Activated CD4-positive, alpha-beta memory T cell treated with anti-CD3 and anti-CD28 coated beads for 36 hours (primary cell): ENCODE measurements at regions not wholly inside any gene's neighbourhood (a gene's known extent, or its start where the extent isn't known, plus 50 kb on each side); places are given as distances from the start of the nearest gene placed in this dataset.
"Not testable (repeated sequence)": the region's sequence is repeated elsewhere in the genome, so short reads cannot be mapped to it uniquely, and the experiment has no call there.

Experiments used
- CTCF ChIA-PET: fragments of 350-600 bp; sonication (Branson Sonifier 250); formaldehyde crosslinking; loops from one replicate; lab custom pipeline; 2021; ENCODE audit warnings: antibody characterized with exemption, inconsistent platforms; lab: Charles Lee
- POLR2A ChIA-PET: fragments of 350-600 bp; sonication (Branson Sonifier 250); formaldehyde crosslinking; loops from one replicate; lab custom pipeline; 2021; ENCODE audit warnings: antibody characterized with exemption; lab: Charles Lee
- DNase-seq: peaks from one replicate; pipeline ENCODE4 v3.0.0-alpha.2; 2020
- H3K27ac Mint-ChIP-seq: one replicate; pipeline ENCODE4 v1.8.0; 2021; ENCODE audit warnings: mixed read lengths
- H3K27me3 Mint-ChIP-seq: one replicate; pipeline ENCODE4 v1.8.0; 2021; ENCODE audit warnings: mixed read lengths
- H3K36me3 Mint-ChIP-seq: one replicate; pipeline ENCODE4 v1.8.0; 2021; ENCODE audit warnings: mixed read lengths
- H3K4me1 Mint-ChIP-seq: one replicate; pipeline ENCODE4 v1.8.0; 2021; ENCODE audit warnings: low read depth, mixed read lengths
- H3K4me3 Mint-ChIP-seq: one replicate; pipeline ENCODE4 v1.8.0; 2021; ENCODE audit warnings: mild to moderate bottlenecking, mixed read lengths
- H3K9me3 Mint-ChIP-seq: one replicate; pipeline ENCODE4 v1.8.0; 2021; ENCODE audit warnings: mixed read lengths
- intact Hi-C: fragments of 100-400 bp; cut with micrococcal nuclease; formaldehyde crosslinking; loops from one replicate; pipeline ENCODE4 v1.15.1; 2023

- Mint-ChIP-seq H3K4me3 (no peak overlapping the region), H3K27me3 (no peaks in the 10 kb centered on the region)
- POLR2A ChIA-PET, result no interaction called here
These were observed 278.5 kb upstream of the UGT8 start for GRCh38 chr4:114320126-114320525.

DNA sequence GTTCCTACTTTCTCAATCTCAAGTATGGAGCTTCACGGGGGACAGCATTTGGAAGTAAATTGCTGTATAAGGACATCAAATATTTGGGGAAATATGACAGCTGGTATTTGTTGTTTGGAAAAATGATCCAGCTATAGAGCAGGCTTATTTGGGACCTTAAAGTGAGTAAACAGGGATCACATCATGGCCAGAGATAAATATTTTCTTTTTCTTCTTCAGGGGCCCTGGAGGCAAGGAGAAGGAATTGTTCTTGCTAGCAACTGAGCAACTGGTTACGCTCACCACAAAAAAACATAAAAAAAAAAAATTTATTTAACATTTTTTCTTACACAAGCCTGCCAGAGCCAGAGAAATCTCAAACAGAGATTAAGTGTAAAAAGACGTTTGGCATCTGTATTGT, 277.2 kb upstream of the UGT8 start:
- intact Hi-C loops, result no loop called here
- Mint-ChIP-seq H3K27me3 (no peaks in the 10 kb centered on the region), H3K4me3 (no peak overlapping the region), H3K36me3 (no peaks in the 10 kb centered on the region), H3K9me3 (no peaks in the 10 kb centered on the region), H3K27ac (no peak overlapping the region), H3K4me1 (no peaks in the 10 kb centered on the region)
- ChIA-PET POLR2A (no interaction called here), CTCF (no interaction called here)
- DNase-seq, result no peak

More at GRCh38 chr4:114320126-114320525, 278.5 kb upstream of the UGT8 start:
- intact Hi-C loops, result no loop called here
- no peaks in the 10 kb centered on the region for H3K36me3 Mint-ChIP-seq
- CTCF ChIA-PET, result no interaction called here
- no peak overlapping the region for H3K27ac Mint-ChIP-seq
- H3K4me1 Mint-ChIP-seq, result no peaks in the 10 kb centered on the region
- no peaks in the 10 kb centered on the region for H3K9me3 Mint-ChIP-seq
- no peak for DNase-seq

DNA sequence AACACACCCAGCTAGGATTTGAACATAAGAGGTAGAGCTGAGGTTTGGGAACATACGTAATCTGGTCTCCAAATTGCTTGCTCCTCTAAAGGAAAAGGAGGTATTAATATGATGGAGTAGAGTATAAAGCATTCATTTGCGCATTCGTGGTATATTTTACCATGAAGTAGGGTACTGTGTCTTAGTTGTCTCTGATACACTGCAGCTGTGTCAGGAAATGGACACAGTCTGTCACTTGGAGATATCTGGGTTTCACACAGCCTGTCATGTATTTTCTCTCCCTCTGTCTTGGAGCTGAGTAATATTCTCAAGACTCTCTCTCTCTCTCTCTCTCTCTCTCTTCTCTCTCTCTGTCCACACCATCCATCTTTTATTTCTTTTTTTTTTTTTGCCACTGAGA, 274.8 kb upstream of the UGT8 start:
- CTCF ChIA-PET, result no interaction called here
- no peaks in the 10 kb centered on the region for H3K36me3 Mint-ChIP-seq
- no peak for DNase-seq
- intact Hi-C loops, result no loop called here
- H3K9me3 Mint-ChIP-seq, result no peaks in the 10 kb centered on the region
- no peaks in the 10 kb centered on the region for H3K4me1 Mint-ChIP-seq
- H3K4me3 Mint-ChIP-seq, result no peak overlapping the region
- no peak overlapping the region for H3K27ac Mint-ChIP-seq
- no peaks in the 10 kb centered on the region for H3K27me3 Mint-ChIP-seq
- POLR2A ChIA-PET, result no interaction called here

GRCh38 chr4:114326358-114326757, 272.2 kb upstream of the UGT8 start:
- ChIA-PET CTCF (no interaction called here), POLR2A (no interaction called here)
- DNase-seq, result no peak
- Mint-ChIP-seq H3K27me3 (no peaks in the 10 kb centered on the region), H3K27ac (no peak overlapping the region), H3K4me3 (no peak overlapping the region), H3K4me1 (no peaks in the 10 kb centered on the region), H3K9me3 (no peaks in the 10 kb centered on the region), H3K36me3 (no peaks in the 10 kb centered on the region)
- intact Hi-C loops, result no loop called here

DNA sequence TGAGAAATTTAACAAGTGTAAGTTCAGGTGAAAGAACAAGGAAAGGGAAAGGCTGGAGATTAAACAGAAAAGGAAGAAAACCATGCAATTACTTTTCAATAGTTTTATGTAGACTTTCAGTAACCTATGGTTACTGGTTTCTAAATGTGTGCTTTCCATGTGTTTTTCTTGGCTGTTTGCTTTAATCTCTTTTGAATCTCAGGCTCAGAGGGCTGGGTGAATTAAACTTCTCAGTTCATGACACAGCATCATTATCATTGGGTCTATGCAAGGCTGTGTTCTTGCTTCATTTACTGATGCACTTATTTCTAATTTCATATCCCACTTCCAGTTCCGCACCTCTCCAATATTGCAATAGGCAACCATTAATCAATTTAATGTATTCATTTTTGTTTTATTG, 266.5 kb upstream of the UGT8 start:
- ChIA-PET POLR2A (no interaction called here), CTCF (no interaction called here)
- Mint-ChIP-seq H3K4me1 (no peaks in the 10 kb centered on the region), H3K27ac (no peak overlapping the region), H3K27me3 (no peaks in the 10 kb centered on the region), H3K4me3 (no peak overlapping the region), H3K36me3 (no peaks in the 10 kb centered on the region), H3K9me3 (no peaks in the 10 kb centered on the region)
- intact Hi-C loops, result no loop called here
- no peak for DNase-seq

GRCh38 chr4:114334363-114334762, 264.2 kb upstream of the UGT8 start:
- H3K9me3 Mint-ChIP-seq, intact Hi-C loops, H3K4me1 Mint-ChIP-seq, H3K4me3 Mint-ChIP-seq, H3K36me3 Mint-ChIP-seq, CTCF ChIA-PET, H3K27ac Mint-ChIP-seq, DNase-seq, H3K27me3 Mint-ChIP-seq, POLR2A ChIA-PET: not testable (repeated sequence)

GRCh38 chr4:114334884-114335330, 263.7 kb upstream of the UGT8 start:
- CTCF ChIA-PET, result no interaction called here
- H3K27ac Mint-ChIP-seq, result no peak overlapping the region
- POLR2A ChIA-PET, result no interaction called here
- H3K4me3 Mint-ChIP-seq, result no peak overlapping the region
- intact Hi-C loops, result no loop called here
- H3K27me3 Mint-ChIP-seq, result peaks cover 2% of the 10 kb centered on the region
- H3K4me1 Mint-ChIP-seq, result no peaks in the 10 kb centered on the region
- DNase-seq, result no peak
- H3K36me3 Mint-ChIP-seq, result no peaks in the 10 kb centered on the region
- no peaks in the 10 kb centered on the region for H3K9me3 Mint-ChIP-seq

GRCh38 chr4:114335339-114335738, 263.3 kb upstream of the UGT8 start:
- no peaks in the 10 kb centered on the region for H3K4me1 Mint-ChIP-seq
- H3K36me3 Mint-ChIP-seq, result no peaks in the 10 kb centered on the region
- ChIA-PET POLR2A (no interaction called here), CTCF (no interaction called here)
- H3K9me3 Mint-ChIP-seq, result no peaks in the 10 kb centered on the region
- H3K4me3 Mint-ChIP-seq, result no peak overlapping the region
- peaks cover 2% of the 10 kb centered on the region for H3K27me3 Mint-ChIP-seq
- no peak overlapping the region for H3K27ac Mint-ChIP-seq
- no peak for DNase-seq
- intact Hi-C loops, result no loop called here

DNA sequence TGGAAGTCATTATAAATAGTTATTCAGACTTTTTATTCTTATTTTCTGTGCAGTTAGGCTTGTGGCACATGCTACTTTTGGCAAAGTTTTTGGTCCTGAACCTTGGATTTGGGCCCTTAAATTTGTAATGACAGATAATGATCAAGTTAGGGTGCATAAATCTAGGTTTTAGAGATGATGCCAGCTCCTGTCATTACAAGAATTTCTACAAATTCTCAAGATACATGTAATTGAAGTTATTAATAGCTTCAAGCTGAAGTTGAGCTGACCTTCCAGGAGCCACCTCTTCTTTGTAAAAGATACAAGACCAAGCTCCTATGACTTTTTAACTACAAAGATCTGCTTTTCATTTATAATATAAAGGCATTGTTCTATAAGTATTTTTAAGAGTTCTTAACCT, 255.6 kb upstream of the UGT8 start:
- intact Hi-C loops, result no loop called here
- Mint-ChIP-seq H3K27me3 (peaks cover 2% of the 10 kb centered on the region), H3K4me1 (no peaks in the 10 kb centered on the region), H3K27ac (no peak overlapping the region), H3K4me3 (no peak overlapping the region), H3K9me3 (no peaks in the 10 kb centered on the region), H3K36me3 (no peaks in the 10 kb centered on the region)
- POLR2A ChIA-PET, result no interaction called here
- DNase-seq, result no peak
- CTCF ChIA-PET, result no interaction called here

DNA sequence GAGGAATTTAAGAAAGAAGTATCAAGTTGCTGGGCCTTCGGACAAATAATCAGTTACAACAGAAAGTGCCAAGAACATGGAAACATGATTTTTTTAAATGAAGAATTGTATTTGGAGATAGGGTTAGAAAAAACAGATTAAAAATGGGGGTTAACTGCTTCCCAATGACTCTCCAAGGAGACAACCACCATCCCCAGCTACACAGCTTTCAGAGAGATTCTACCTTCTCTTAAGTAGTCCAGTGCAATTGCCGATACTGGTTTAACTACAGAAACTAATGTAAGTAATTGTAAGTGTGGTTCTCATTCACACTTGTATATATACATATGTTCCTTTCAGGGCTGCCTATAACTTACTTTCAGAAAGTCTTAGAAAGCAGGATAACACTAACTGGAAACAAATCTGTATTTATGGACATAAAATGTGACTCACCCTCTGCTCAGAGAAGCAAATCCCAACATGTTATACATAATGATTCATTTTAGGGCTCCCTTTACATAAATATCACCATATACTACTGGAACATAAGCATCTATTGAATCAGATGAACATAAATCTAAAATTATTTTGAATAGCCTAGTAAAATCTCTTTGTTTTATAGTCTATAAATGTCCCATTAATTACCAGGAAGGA, 248.9 kb upstream of the UGT8 start:
- DNase-seq, result no peak
- no peaks in the 10 kb centered on the region for H3K4me1 Mint-ChIP-seq
- no peak overlapping the region for H3K4me3 Mint-ChIP-seq
- no peaks in the 10 kb centered on the region for H3K27me3 Mint-ChIP-seq
- H3K9me3 Mint-ChIP-seq, result no peaks in the 10 kb centered on the region
- ChIA-PET POLR2A (no interaction called here), CTCF (no interaction called here)
- intact Hi-C loops, result no loop called here
- no peak overlapping the region for H3K27ac Mint-ChIP-seq
- peaks cover 3% of the 10 kb centered on the region for H3K36me3 Mint-ChIP-seq

GRCh38 chr4:114358901-114359300, 239.7 kb upstream of the UGT8 start:
- Mint-ChIP-seq H3K4me1 (no peaks in the 10 kb centered on the region), H3K36me3 (no peaks in the 10 kb centered on the region), H3K27me3 (peaks cover 4% of the 10 kb centered on the region), H3K4me3 (no peak overlapping the region), H3K9me3 (no peaks in the 10 kb centered on the region), H3K27ac (no peak overlapping the region)
- CTCF ChIA-PET, result no interaction called here
- POLR2A ChIA-PET, result no interaction called here
- intact Hi-C loops, result no loop called here
- DNase-seq, result no peak

DNA sequence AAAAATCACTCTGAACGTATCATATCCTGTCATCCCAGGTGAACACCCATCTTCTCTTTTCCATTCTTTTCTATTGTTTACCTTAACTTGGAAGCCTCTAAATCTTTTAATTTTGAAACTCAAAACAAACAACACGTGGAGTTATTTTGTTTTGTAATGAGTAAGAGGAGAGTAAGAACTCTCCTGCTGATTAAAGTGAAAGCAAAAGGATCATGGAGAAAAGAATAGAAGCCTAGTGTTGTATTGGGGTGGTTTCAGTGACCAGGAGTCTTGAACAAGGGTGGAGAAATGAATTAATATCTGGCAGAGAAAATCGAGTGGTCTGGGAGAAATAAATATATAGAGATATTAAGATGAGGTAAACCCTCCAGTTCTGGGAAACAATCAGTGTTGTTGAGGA, 237.4 kb upstream of the UGT8 start:
- Mint-ChIP-seq H3K36me3 (no peaks in the 10 kb centered on the region), H3K4me1 (no peaks in the 10 kb centered on the region), H3K9me3 (no peaks in the 10 kb centered on the region), H3K27ac (no peak overlapping the region), H3K27me3 (peaks cover 4% of the 10 kb centered on the region), H3K4me3 (no peak overlapping the region)
- ChIA-PET POLR2A (no interaction called here), CTCF (no interaction called here)
- no peak for DNase-seq
- intact Hi-C loops, result no loop called here

- Mint-ChIP-seq H3K36me3 (no peaks in the 10 kb centered on the region), H3K4me1 (no peaks in the 10 kb centered on the region), H3K4me3 (no peak overlapping the region), H3K27ac (no peak overlapping the region), H3K9me3 (no peaks in the 10 kb centered on the region), H3K27me3 (no peaks in the 10 kb centered on the region)
- DNase-seq, result no peak
- intact Hi-C loops, result no loop called here
- ChIA-PET POLR2A (no interaction called here), CTCF (no interaction called here)
These were observed 233.8 kb upstream of the UGT8 start for GRCh38 chr4:114364857-114365256.
